ENCODE measurements at regions not wholly inside any gene's neighbourhood (a gene's known extent, or its start where the extent isn't known, plus 50 kb on each side); places are given as distances from the start of the nearest gene placed in this dataset.

GRCh38 chr18:41853280-41853679 is 101.8 kb upstream of the PIK3C3 start:
- Histone ChIP-seq H3K36me3 (no peaks in the 10 kb centered on the region), H3K9me3 (no peaks in the 10 kb centered on the region), H3K27ac (no peak overlapping the region), H3K4me1 (no peaks in the 10 kb centered on the region), H3K27me3 (no peaks in the 10 kb centered on the region), H3K4me3 (no peak overlapping the region)
- DNase-seq = no peak
- TF ChIP-seq POLR2A (IDR thresholded peaks at IDR 0.05) = no peak
- no peak for TF ChIP-seq CTCF (IDR thresholded peaks at IDR 0.05)

GRCh38 chr18:41850781-41851180 is 104.3 kb upstream of the PIK3C3 start:
- no peaks in the 10 kb centered on the region for H3K4me1 ChIP-seq
- H3K27ac ChIP-seq = no peak overlapping the region
- TF ChIP-seq POLR2A (IDR thresholded peaks at IDR 0.05) (no peak), CTCF (IDR thresholded peaks at IDR 0.05) (no peak)
- no peaks in the 10 kb centered on the region for H3K27me3 ChIP-seq
- DNase-seq = no peak
- no peak overlapping the region for H3K4me3 ChIP-seq
- no peaks in the 10 kb centered on the region for H3K9me3 ChIP-seq
- no peaks in the 10 kb centered on the region for H3K36me3 ChIP-seq

- Histone ChIP-seq H3K36me3 (no peaks in the 10 kb centered on the region), H3K9me3 (no peaks in the 10 kb centered on the region), H3K27ac (no peak overlapping the region), H3K4me3 (no peak overlapping the region), H3K27me3 (no peaks in the 10 kb centered on the region), H3K4me1 (no peaks in the 10 kb centered on the region)
- DNase-seq = no peak
- TF ChIP-seq CTCF (IDR thresholded peaks at IDR 0.05) (no peak), POLR2A (IDR thresholded peaks at IDR 0.05) (no peak)
Observed at GRCh38 chr18:41849632-41850031, 105.4 kb upstream of the PIK3C3 start.

GRCh38 chr18:41845563-41845962 is 109.5 kb upstream of the PIK3C3 start:
- Histone ChIP-seq H3K27ac (no peak overlapping the region), H3K36me3 (no peaks in the 10 kb centered on the region), H3K27me3 (no peaks in the 10 kb centered on the region), H3K4me1 (no peaks in the 10 kb centered on the region), H3K9me3 (no peaks in the 10 kb centered on the region), H3K4me3 (no peak overlapping the region)
- no peak for TF ChIP-seq CTCF (IDR thresholded peaks at IDR 0.05)
- no peak for TF ChIP-seq POLR2A (IDR thresholded peaks at IDR 0.05)
- no peak for DNase-seq

- Histone ChIP-seq H3K27ac (no peak overlapping the region), H3K9me3 (no peaks in the 10 kb centered on the region), H3K36me3 (no peaks in the 10 kb centered on the region), H3K4me1 (no peaks in the 10 kb centered on the region), H3K27me3 (no peaks in the 10 kb centered on the region), H3K4me3 (no peak overlapping the region)
- no peak for DNase-seq
- TF ChIP-seq POLR2A (IDR thresholded peaks at IDR 0.05) = no peak
- no peak for TF ChIP-seq CTCF (IDR thresholded peaks at IDR 0.05)
Observed at GRCh38 chr18:41842886-41843285, 112.1 kb upstream of the PIK3C3 start.

All from Peyer's patch (tissue), 4 donors.